MCF 10A (cell line): ENCODE measurements at regions not wholly inside any gene's neighbourhood (a gene's known extent, or its start where the extent isn't known, plus 50 kb on each side); places are given as distances from the start of the nearest gene placed in this dataset.

Experiments
- BruUV-seq: library from RNA; stranded (reverse); fragments of 400-500 nt; replicated peaks from 2 replicates; lab custom pipeline; 2021; lab: Mats Ljungman, UMichigan
- CTCF ChIA-PET: fragments of 300-600 bp; sonication (Branson Sonifier 250); formaldehyde crosslinking; extraction: SDS; loops from one replicate; lab custom pipeline; 2021; ENCODE audit warnings: antibody characterized with exemption, inconsistent platforms; lab: Yijun Ruan, JAX
- POLR2A ChIA-PET: fragments of 300-600, 350-650 bp; sonication (Branson Sonifier 250); formaldehyde crosslinking; extraction: SDS; loops from one replicate; lab custom pipeline; 2020; ENCODE audit warnings: antibody characterized with exemption, inconsistent platforms; lab: Yijun Ruan, JAX
- DNase-seq: peaks from one replicate; pipeline ENCODE4 v3.0.0-alpha.2; 2018; ENCODE audit not compliant: unreplicated experiment
- H3K27ac Mint-ChIP-seq: one replicate; pipeline ENCODE4 v1.8.0; 2022; ENCODE audit warnings: mild to moderate bottlenecking, low read depth, mixed read lengths; ENCODE audit not compliant: unreplicated experiment
- H3K27me3 Mint-ChIP-seq: one replicate; pipeline ENCODE4 v1.8.0; 2022; ENCODE audit warnings: mixed read lengths; ENCODE audit not compliant: insufficient read depth, unreplicated experiment
- H3K36me3 Mint-ChIP-seq: one replicate; pipeline ENCODE4 v1.8.0; 2022; ENCODE audit warnings: mild to moderate bottlenecking, moderate library complexity, mixed read lengths; ENCODE audit not compliant: insufficient read depth, unreplicated experiment
- H3K4me1 Mint-ChIP-seq: one replicate; pipeline ENCODE4 v1.8.0; 2022; ENCODE audit warnings: mixed read lengths; ENCODE audit not compliant: insufficient read depth, unreplicated experiment
- H3K4me3 Mint-ChIP-seq: one replicate; pipeline ENCODE4 v1.8.0; 2022; ENCODE audit warnings: mild to moderate bottlenecking, moderate library complexity, mixed read lengths; ENCODE audit not compliant: unreplicated experiment
- H3K9me3 Mint-ChIP-seq: one replicate; pipeline ENCODE4 v1.8.0; 2022; ENCODE audit warnings: mixed read lengths; ENCODE audit not compliant: unreplicated experiment
- intact Hi-C: fragments of 100-400 bp; cut with micrococcal nuclease; formaldehyde crosslinking; loops from 2 replicates; pipeline ENCODE4 v1.14.1; 2022
- TF ChIP-seq, protein P1 (sequence below): fragments of 200-600 bp; IDR thresholded peaks from one replicate; pipeline ENCODE4 v1.8.0; 2022; ENCODE audit warnings: antibody characterized with exemption, mild to moderate bottlenecking; ENCODE audit not compliant: unreplicated experiment

DNA sequence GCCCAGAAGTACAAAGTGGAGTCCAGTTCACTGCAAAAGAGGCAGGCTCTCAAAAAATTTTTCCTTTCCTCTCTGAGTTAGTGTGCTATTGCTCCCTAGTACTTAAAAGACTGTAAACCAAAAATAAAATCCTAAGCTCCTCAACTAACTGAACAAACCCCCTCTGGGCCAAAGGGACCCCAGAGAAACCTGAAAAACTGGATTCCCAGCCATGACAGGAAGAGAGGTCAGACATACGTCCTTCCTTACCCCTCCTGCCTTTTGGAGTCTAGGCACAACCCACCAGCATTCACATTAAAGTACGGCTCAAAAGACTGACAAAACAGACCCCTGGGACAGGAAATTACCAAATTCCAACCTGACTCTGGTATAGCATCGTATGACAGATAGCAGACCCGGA lies 957.9 kb upstream of the PRKX start:
- H3K4me3 Mint-ChIP-seq, result no peak overlapping the region
- ChIA-PET POLR2A (no interaction called here), CTCF (interaction anchor here (0.5 kb wide), 1 partner anchor 36 kb away, joined by 3 read pairs; no protein-coding TSS in a partner anchor)
- peaks cover 8% of the 10 kb centered on the region for H3K9me3 Mint-ChIP-seq
- intact Hi-C loops, result no loop called here
- H3K27ac Mint-ChIP-seq, result no peak overlapping the region
- DNase-seq, result no peak
- TF ChIP-seq, protein P1, sequence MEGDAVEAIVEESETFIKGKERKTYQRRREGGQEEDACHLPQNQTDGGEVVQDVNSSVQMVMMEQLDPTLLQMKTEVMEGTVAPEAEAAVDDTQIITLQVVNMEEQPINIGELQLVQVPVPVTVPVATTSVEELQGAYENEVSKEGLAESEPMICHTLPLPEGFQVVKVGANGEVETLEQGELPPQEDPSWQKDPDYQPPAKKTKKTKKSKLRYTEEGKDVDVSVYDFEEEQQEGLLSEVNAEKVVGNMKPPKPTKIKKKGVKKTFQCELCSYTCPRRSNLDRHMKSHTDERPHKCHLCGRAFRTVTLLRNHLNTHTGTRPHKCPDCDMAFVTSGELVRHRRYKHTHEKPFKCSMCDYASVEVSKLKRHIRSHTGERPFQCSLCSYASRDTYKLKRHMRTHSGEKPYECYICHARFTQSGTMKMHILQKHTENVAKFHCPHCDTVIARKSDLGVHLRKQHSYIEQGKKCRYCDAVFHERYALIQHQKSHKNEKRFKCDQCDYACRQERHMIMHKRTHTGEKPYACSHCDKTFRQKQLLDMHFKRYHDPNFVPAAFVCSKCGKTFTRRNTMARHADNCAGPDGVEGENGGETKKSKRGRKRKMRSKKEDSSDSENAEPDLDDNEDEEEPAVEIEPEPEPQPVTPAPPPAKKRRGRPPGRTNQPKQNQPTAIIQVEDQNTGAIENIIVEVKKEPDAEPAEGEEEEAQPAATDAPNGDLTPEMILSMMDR, result no peak
- BruUV-seq, result no TSS peak
- H3K4me1 Mint-ChIP-seq, result no peaks in the 10 kb centered on the region
- H3K36me3 Mint-ChIP-seq, result no peaks in the 10 kb centered on the region
- no peaks in the 10 kb centered on the region for H3K27me3 Mint-ChIP-seq

DNA sequence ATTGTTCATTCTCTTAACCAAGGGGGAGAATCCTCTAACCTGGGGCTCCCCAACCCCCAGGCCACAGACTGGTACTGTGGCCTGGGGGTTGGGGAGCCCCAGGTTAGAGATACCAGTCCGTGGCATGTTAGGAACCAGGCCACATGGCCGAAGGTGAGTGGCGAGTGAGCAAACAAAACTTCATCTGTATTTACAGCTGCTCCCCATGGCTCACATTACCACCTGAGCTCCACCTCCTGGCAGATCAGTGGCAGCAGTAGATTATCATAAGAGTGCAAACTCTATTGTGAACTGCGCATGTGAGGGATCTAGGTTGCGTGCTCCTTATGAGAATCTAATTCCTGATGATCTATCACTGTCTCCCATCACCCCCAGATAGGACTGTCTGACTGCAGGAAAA lies 957.2 kb upstream of the PRKX start:
- ChIA-PET POLR2A (no interaction called here), CTCF (no interaction called here)
- no peaks in the 10 kb centered on the region for H3K36me3 Mint-ChIP-seq
- H3K9me3 Mint-ChIP-seq, result peaks cover 8% of the 10 kb centered on the region
- H3K27ac Mint-ChIP-seq, result no peak overlapping the region
- intact Hi-C loops, result no loop called here
- BruUV-seq, result no TSS peak
- DNase-seq, result no peak
- H3K4me3 Mint-ChIP-seq, result no peak overlapping the region
- TF ChIP-seq, protein P1, result no peak
- H3K27me3 Mint-ChIP-seq, result no peaks in the 10 kb centered on the region
- H3K4me1 Mint-ChIP-seq, result no peaks in the 10 kb centered on the region

DNA sequence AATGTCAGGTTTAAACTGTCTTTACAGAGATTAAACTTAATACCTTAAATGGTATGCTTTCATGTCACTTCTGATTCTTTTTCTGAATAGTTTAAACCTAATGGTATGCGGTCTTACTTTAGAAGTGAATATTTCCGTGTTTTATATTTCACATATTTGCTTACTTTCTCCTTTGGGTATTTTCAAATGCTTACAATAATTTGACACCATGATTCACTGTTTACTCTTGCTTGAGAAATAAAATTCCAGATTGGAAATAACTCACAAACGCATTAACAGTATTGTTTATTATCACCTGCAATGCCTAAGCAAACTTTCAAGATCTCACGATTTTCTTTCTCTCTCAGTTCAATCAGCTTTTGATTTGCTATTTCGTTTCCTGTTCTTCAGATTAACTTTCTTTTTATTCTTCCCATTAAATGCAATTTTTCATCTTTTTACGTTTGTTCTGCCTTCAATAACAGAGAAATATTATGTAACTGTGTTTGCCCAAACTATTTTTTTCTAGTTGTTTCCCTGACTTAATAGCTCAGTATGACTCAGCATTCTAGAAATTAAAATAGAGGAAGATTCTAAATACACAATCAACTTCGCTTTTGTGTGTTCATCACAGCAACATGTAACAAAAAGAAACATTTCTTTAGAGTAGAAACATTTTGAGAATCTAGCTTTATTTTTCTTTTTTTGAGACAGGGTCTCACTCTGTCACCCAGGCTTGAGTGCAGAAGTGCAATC lies 955.5 kb upstream of the PRKX start:
- no peaks in the 10 kb centered on the region for H3K27me3 Mint-ChIP-seq
- no peak overlapping the region for H3K4me3 Mint-ChIP-seq
- intact Hi-C loops, result no loop called here
- TF ChIP-seq, protein P1, result no peak
- no peaks in the 10 kb centered on the region for H3K36me3 Mint-ChIP-seq
- no peak overlapping the region for H3K27ac Mint-ChIP-seq
- H3K9me3 Mint-ChIP-seq, result peaks cover 8% of the 10 kb centered on the region
- no peak for DNase-seq
- no peaks in the 10 kb centered on the region for H3K4me1 Mint-ChIP-seq
- ChIA-PET POLR2A (no interaction called here), CTCF (no interaction called here)
- BruUV-seq, result no TSS peak

DNA sequence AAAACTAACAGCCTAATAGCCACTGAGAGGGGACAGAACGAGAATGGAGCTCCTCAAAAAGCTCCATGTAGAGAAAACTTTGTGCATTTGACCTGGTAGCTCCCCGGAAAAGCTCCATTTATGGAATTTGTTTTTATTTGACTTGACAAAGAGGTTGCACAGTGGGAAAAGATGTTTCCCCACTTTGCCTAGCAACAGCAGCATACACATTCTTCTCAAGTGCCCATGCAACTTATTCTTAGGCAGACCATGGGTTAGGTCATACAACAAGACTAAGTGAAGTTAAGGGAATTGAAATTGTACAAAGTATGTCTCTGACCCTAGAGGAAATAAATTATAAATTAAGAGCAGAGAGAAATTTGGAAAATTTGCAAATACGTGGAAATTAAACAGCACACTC lies 949.6 kb upstream of the PRKX start:
- ChIA-PET POLR2A (no interaction called here), CTCF (no interaction called here)
- TF ChIP-seq, protein P1, result no peak
- no peaks in the 10 kb centered on the region for H3K36me3 Mint-ChIP-seq
- no TSS peak for BruUV-seq
- DNase-seq, result no peak
- no peak overlapping the region for H3K27ac Mint-ChIP-seq
- no peaks in the 10 kb centered on the region for H3K27me3 Mint-ChIP-seq
- no peak overlapping the region for H3K4me3 Mint-ChIP-seq
- no peaks in the 10 kb centered on the region for H3K4me1 Mint-ChIP-seq
- H3K9me3 Mint-ChIP-seq, result peaks cover 8% of the 10 kb centered on the region
- intact Hi-C loops, result no loop called here
